ENCODE measurements at regions not wholly inside any gene's neighbourhood (a gene's known extent, or its start where the extent isn't known, plus 50 kb on each side); places are given as distances from the start of the nearest gene placed in this dataset.
"Not testable (repeated sequence)": the region's sequence is repeated elsewhere in the genome, so short reads cannot be mapped to it uniquely, and the experiment has no call there.

GRCh38 chr7:76139670-76140069, 62.0 kb upstream of the SRRM3 start:
- H3K27ac ChIP-seq (ENCODE audit: low read depth in 2 of 2, low read length in 1 of 2): no peak overlapping the region
- no peak overlapping the region for H3K4me2 ChIP-seq
- no peak for TF ChIP-seq ELF1 (IDR thresholded peaks at IDR 0.05)
- TF ChIP-seq GABPA (IDR thresholded peaks at IDR 0.05; ENCODE audit: low read depth): no peak
- no peak for TF ChIP-seq GATA2 (CRISPR knock-in tag; IDR thresholded peaks at IDR 0.05)
- no peak for TF ChIP-seq MEF2A (IDR thresholded peaks at IDR 0.05; ENCODE audit: borderline replicate concordance, low read depth)
- no peaks in the 10 kb centered on the region for H3K9me3 ChIP-seq
- no peaks in the 10 kb centered on the region for H4K20me1 ChIP-seq (ENCODE audit: insufficient read depth)
- H3K9me2 ChIP-seq: no peaks in the 10 kb centered on the region
- no peaks in the 10 kb centered on the region for H3K4me1 ChIP-seq (ENCODE audit: control insufficient read depth in 1 of 2, insufficient read depth in 2 of 2, low read depth in 1 of 2, low read length in 1 of 2)
- WGBS (ENCODE audit: low lambda C conversion rate): 62% methylated on average over 1 of the region's 1 CpG
- ChIA-PET POLR2A (no interaction called here), CTCF (no interaction called here)
- H3K36me3 ChIP-seq (replicated peaks in 1 of 2; ENCODE audit: control insufficient read depth in 1 of 2, insufficient read depth in 2 of 2, low read length in 1 of 2): no peaks in the 10 kb centered on the region
- peaks cover 19% of the 10 kb centered on the region; the same call in 1 of the 2 replicates for H3K27me3 ChIP-seq (ENCODE audit: insufficient read depth)
- no peak overlapping the region for H3K9ac ChIP-seq
- H3K4me3 ChIP-seq (ENCODE audit: low read depth in 2 of 2, low read length in 1 of 2): no peak overlapping the region
- H3K79me2 ChIP-seq (ENCODE audit: insufficient read depth): no peaks in the 10 kb centered on the region
- no peak overlapping the region for H2AFZ ChIP-seq (ENCODE audit: low read depth)
- no peaks in the 10 kb centered on the region for H3F3A ChIP-seq (replicated peaks; ENCODE audit: insufficient read depth)
- no peak for DNase-seq

- WGBS (ENCODE audit: low lambda C conversion rate): 3% methylated on average over 3 of the region's 3 CpGs
- H4K20me1 ChIP-seq (ENCODE audit: insufficient read depth); H3K9me3 ChIP-seq; H3K4me2 ChIP-seq; H3F3A ChIP-seq (replicated peaks; ENCODE audit: insufficient read depth); H3K79me2 ChIP-seq (ENCODE audit: insufficient read depth); CTCF ChIA-PET; H3K9ac ChIP-seq; H3K36me3 ChIP-seq (replicated peaks in 1 of 2; ENCODE audit: control insufficient read depth in 1 of 2, insufficient read depth in 2 of 2, low read length in 1 of 2); H2AFZ ChIP-seq (ENCODE audit: low read depth); H3K4me1 ChIP-seq (ENCODE audit: control insufficient read depth in 1 of 2, insufficient read depth in 2 of 2, low read depth in 1 of 2, low read length in 1 of 2); DNase-seq; POLR2A ChIA-PET; H3K4me3 ChIP-seq (ENCODE audit: low read depth in 2 of 2, low read length in 1 of 2); H3K27ac ChIP-seq (ENCODE audit: low read depth in 2 of 2, low read length in 1 of 2); H3K9me2 ChIP-seq: not testable (repeated sequence)
- peaks cover 13% of the 10 kb centered on the region; the same call in 1 of the 2 replicates for H3K27me3 ChIP-seq (ENCODE audit: insufficient read depth)
These were observed 61.4 kb upstream of the SRRM3 start for GRCh38 chr7:76140259-76140658.

GRCh38 chr7:76142861-76143260, 58.8 kb upstream of the SRRM3 start:
- Histone ChIP-seq H3K9ac (no peak overlapping the region), H3K9me2 (no peaks in the 10 kb centered on the region), H3K4me1 (ENCODE audit: control insufficient read depth in 1 of 2, insufficient read depth in 2 of 2, low read depth in 1 of 2, low read length in 1 of 2) (no peaks in the 10 kb centered on the region), H2AFZ (ENCODE audit: low read depth) (no peak overlapping the region), H3K9me3 (no peaks in the 10 kb centered on the region), H3K36me3 (replicated peaks in 1 of 2; ENCODE audit: control insufficient read depth in 1 of 2, insufficient read depth in 2 of 2, low read length in 1 of 2) (no peaks in the 10 kb centered on the region), H3K27me3 (ENCODE audit: insufficient read depth) (peaks cover 2% of the 10 kb centered on the region; the same call in 1 of the 2 replicates), H3K79me2 (ENCODE audit: insufficient read depth) (no peaks in the 10 kb centered on the region), H3K4me2 (no peak overlapping the region), H4K20me1 (ENCODE audit: insufficient read depth) (no peaks in the 10 kb centered on the region), H3F3A (replicated peaks; ENCODE audit: insufficient read depth) (no peaks in the 10 kb centered on the region), H3K4me3 (ENCODE audit: low read depth in 2 of 2, low read length in 1 of 2) (no peak overlapping the region), H3K27ac (ENCODE audit: low read depth in 2 of 2, low read length in 1 of 2) (no peak overlapping the region)
- DNase-seq: no peak
- ChIA-PET CTCF (no interaction called here), POLR2A (no interaction called here)
- 84% methylated on average over 5 of the region's 5 CpGs for WGBS (ENCODE audit: low lambda C conversion rate)
- TF ChIP-seq TAF1 (IDR thresholded peaks at IDR 0.05; ENCODE audit: borderline replicate concordance, low read depth, low read length) (no peak), PBX3 (IDR thresholded peaks at IDR 0.05) (no peak), YY1 (IDR thresholded peaks at IDR 0.05; ENCODE audit: low read depth) (no peak), NRF1 (IDR thresholded peaks at IDR 0.05; ENCODE audit: low read depth, low read length) (no peak), USF2 (IDR thresholded peaks at IDR 0.05; ENCODE audit: borderline replicate concordance, low read depth, low read length) (no peak), NFIC (IDR thresholded peaks at IDR 0.05; ENCODE audit: borderline replicate concordance) (no peak), CTCF (IDR thresholded peaks at IDR 0.05) (no peak), POLR2AphosphoS5 (IDR thresholded peaks at IDR 0.05; ENCODE audit: low read depth, low read length) (no peak)

GRCh38 chr7:76144664-76145270, 56.9 kb upstream of the SRRM3 start:
- H3K27me3 ChIP-seq (ENCODE audit: insufficient read depth); H3K4me3 ChIP-seq (ENCODE audit: low read depth in 2 of 2, low read length in 1 of 2); H4K20me1 ChIP-seq (ENCODE audit: insufficient read depth); H3K36me3 ChIP-seq (replicated peaks in 1 of 2; ENCODE audit: control insufficient read depth in 1 of 2, insufficient read depth in 2 of 2, low read length in 1 of 2); DNase-seq; H3K79me2 ChIP-seq (ENCODE audit: insufficient read depth); H3F3A ChIP-seq (replicated peaks; ENCODE audit: insufficient read depth); H2AFZ ChIP-seq (ENCODE audit: low read depth); H3K27ac ChIP-seq (ENCODE audit: low read depth in 2 of 2, low read length in 1 of 2); H3K9ac ChIP-seq; H3K9me2 ChIP-seq; H3K9me3 ChIP-seq; H3K4me1 ChIP-seq (ENCODE audit: control insufficient read depth in 1 of 2, insufficient read depth in 2 of 2, low read depth in 1 of 2, low read length in 1 of 2); H3K4me2 ChIP-seq; POLR2A ChIA-PET: not testable (repeated sequence)
- CTCF ChIA-PET: interaction anchor here (1.5 kb wide), 1 partner anchor 169 kb away, joined by 4 read pairs; no protein-coding TSS in a partner anchor
- 83% methylated on average over 5 of the region's 5 CpGs for WGBS (ENCODE audit: low lambda C conversion rate)

Data from SK-N-SH (cell line).